ENCODE measurements at regions not wholly inside any gene's neighbourhood (a gene's known extent, or its start where the extent isn't known, plus 50 kb on each side); places are given as distances from the start of the nearest gene placed in this dataset.

- TF ChIP-seq CTCF (IDR thresholded peaks at IDR 0.05) (no peak), POLR2A (IDR thresholded peaks at IDR 0.05) (no peak), POLR2AphosphoS5 (IDR thresholded peaks at IDR 0.05; ENCODE audit: insufficient read depth in 1 of 2, low read depth in 1 of 2) (no peak)
Measured at GRCh38 chr5:52077941-52078815, 694.9 kb downstream of the ISL1 start.

Data from vagina (tissue), 2 donors.